Superior temporal gyrus (tissue), 1 donor: ENCODE measurements at regions not wholly inside any gene's neighbourhood (a gene's known extent, or its start where the extent isn't known, plus 50 kb on each side); places are given as distances from the start of the nearest gene placed in this dataset.
A peak's percentile ranks its signal among the peaks of the same experiment; 100 is the strongest.
"Not testable (repeated sequence)": the region's sequence is repeated elsewhere in the genome, so short reads cannot be mapped to it uniquely, and the experiment has no call there.

Source experiments
- DNase-seq: peaks from one replicate; pipeline ENCODE4 v3.0.0-alpha.2; 2016; ENCODE audit errors: extremely low spot score

DNA sequence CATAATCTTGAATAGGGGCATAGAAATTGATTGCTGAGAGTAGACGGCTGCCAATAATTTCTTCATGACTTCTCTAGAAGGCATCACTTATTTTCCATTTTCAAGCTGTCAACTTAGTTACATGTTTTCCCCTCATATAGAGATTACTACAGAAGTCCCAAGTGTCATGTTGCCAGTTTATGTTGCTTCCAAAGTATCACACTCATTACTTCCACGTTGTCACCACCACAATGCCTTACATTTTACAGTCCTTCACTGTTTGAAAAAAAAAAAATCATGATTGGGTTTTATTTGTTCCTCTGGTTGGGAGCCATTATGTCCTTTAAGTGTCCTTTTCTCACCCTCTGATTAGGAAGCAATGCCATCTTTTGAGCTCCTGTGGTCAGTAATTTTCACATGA lies 2144.6 kb upstream of the ACO1 start:
- no peak for DNase-seq

DNA sequence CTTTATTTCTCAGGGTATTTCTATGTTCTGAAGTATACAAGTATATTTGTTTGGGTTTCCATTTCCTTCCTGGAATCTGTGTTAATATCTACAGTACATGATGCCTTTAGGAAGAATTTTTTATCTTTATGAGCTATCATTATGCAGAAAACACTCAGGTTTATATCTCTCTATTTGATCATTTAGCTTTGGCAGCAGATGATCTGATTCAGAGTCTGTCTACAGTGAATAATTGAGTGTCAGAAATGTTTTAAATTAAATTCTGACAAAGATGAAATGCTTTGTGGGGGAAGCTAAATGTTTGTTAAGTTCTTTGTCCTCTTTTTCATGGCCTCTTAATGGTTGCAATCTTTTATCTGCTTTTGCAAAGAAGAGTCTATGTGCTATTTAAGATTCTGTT lies 2141.0 kb upstream of the ACO1 start:
- DNase-seq = no peak

DNA sequence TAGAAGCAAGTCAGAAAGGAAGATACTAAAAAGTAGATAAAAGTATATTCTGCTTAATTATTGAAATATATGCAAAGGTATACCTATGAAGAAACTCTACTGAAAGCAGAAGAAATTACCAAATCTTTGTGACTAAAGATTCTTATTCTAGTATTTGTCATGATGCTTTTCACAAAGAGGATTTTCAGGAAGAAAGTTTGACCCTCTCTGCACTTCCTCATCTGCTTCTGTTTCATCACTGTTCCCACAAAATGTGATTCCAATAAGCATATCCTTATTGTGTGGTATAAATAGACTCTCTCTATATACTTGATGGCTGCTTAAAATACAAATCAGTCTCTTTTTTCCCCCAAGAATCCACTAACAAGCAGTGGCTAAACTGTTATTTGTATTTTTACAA lies 2139.6 kb upstream of the ACO1 start:
- DNase-seq = no peak

DNA sequence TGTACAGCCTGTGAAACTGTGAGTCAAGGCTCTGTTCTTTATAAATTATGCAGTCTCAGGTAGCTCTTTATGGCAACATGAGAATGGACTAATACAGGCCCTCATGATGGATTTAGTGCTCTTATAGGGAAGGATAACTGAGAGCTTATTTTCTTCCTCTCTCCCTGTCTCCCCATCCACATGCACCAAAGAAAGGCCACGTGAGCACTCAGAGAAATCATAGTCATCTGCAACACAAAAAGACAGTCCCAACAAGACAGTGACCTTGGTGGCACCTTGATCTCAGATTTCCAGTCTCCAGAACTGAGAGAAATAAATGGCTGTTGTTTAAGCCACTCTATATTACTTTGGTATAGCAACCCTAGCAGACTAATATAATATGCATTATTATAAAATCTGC lies 2133.6 kb upstream of the ACO1 start:
- no peak for DNase-seq

DNA sequence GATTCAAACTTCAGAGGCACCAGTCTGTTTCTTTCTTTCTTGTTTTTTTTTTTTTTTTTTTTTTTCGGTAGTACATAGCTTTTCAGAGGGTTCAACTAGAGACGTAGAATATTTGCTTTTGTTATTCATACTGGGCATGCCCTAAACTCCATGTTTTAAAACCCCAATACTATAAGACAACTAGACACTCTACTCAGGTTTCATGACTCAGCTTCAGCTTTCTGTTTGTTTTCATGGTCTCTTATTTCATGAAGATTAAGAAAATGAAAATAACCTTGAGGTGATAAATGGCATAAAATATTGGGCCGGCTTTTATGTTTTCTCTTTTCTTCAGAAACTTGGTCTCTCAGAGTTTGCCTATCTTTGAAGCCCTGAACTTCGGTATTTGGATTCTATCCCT lies 2126.3 kb upstream of the ACO1 start:
- no peak for DNase-seq

DNA sequence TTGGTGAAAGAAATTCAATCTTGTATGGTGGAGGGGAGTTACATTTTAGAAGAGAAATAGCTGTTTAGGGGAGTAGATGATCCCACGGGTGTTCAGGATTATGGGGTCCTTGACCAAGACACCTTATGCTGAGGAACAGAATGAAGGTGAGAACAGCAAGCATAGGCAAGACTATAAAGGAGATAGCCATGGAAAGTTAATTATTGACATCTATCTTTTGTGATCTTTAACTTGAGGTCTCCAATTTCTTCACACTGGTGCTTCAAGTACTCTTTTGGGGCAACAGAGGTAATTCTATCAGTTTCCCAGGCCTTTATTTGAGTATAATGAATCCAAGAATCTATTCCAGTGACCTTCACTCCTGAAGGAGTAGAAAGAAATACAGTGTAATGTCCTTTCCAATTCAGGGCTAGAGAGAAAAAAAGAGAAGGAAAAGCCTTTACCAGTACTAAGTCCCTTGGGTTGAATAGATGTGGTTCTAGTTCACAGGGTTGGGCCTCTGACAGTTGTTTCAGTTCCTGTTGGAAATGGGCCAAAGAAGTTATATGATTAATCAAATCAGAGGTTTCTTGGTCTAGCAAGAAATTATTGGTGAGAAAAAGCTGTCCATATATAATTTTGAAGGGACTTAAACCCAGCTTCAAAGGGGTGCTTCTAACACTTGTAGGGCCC lies 2104.1 kb upstream of the ACO1 start:
- DNase-seq = no peak

DNA sequence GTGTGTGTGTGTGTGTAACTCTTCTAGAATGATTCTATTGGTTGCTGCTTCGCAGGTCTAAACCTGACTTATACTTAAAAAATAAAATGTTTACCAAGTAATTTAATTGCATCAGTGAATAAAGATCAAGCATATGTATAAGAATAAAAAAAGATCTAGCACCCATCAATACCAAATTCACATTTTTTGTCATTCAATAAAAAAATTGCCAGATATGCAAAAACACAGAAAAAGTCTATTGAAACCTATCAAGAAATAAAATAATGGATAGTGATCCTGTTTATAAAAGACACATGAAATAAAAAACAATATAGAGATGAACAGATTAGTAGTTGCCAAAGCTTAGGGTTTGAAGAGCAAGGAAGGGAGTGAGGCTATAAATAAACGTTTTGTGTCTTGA lies 2095.0 kb upstream of the ACO1 start:
- DNase-seq = no peak

DNA sequence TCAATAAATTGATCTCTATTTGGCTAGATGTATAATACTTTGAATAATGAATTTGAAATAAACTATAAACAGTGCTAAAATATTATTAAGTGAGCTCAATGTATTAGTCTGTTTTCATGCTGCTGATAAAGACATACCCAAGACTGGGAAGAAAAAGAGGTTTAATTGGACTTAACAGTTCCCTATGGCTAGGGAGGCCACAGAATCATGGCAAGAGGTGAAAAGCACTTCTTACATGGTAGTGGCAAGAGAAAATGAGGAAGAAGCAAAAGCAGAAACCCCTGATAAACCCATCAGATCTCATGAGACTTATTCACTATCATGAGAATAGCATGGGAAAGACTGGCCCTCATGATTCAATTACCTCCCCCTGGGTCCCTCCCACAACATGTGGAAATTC lies 2092.4 kb upstream of the ACO1 start:
- not testable (repeated sequence) for DNase-seq

DNA sequence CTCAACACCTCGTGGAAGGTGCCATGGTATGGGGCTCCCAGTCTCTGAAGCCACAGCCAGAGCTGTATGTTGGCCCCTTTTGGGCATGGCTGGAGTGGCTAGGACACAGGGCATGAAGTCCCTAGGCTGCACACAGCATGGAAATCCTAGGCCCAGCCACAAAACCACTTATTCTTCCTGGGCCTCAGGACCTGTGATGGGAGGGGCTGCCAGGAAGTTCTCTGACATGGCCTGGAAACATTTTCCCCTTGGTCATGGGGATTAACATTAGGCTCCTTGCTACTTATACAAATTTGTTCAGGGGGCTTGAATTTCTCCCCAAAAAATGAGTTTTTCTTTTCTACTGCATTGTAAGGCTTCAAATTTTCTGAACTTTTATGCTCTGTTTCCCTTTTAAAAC lies 2091.2 kb upstream of the ACO1 start:
- no peak for DNase-seq

DNA sequence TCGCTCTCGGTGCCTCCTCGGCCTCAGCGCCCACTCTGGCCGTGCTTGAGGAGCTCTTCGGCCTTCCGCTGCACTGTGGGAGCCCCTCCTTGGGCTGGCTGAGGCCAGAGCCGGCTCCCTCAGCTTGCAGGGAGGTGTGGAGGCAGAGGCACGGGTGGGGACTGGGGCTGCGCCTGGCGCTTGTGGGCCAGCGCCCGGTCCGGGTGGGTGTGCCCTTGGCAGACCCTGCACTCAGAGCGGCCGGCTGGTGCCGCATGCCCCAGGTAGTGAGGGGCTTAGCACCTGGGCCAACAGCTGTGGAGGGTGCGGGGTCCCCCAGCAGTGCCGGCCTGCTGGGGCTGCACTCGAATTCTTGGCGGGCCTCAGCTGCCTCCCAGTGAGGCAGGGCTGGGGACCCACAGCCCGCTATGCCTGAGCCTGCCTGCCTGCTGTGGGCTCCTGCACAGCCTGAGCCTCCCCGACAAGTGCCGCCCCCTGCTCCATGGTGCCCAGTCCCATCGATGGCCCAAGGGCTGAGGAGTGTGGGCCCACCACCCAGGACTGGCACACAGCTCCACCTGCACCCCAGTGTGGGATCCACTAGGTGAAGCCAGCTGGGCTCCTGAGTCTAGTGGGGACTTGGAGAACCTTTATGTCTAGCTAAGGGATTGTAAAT lies 2085.2 kb upstream of the ACO1 start:
- DNase-seq = no peak

DNA sequence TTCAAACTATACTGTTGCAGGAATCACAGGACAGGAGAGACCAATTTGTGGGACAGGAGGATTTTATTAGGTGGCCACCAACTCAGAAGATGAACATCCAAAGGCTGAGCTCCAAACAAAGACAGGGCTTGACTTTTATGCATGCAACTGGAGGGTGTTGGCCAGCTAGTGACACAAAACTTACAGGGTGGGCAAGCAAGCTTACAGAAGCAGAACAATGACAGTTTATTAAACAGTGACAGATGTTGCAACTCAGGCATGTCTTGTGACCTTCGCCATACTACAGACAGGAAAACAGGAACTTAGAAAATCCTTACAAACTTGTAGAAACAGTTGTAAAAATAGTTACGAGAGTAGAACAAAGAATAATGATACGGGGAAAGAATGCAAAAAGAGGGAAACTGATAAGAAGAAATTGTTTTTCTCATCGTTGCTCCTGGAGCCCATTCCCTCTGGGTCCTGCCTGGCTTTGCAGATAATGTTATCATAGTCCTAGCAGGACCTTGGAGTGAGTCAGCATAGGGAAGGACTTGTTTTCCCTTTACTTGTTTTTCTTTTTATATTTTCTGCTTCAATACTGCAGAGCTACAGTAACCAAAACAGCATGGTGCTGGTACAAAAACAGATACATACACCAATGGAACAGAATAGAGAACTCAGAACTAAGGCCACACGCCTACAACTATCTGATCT lies 2083.0 kb upstream of the ACO1 start:
- DNase-seq = no peak

DNA sequence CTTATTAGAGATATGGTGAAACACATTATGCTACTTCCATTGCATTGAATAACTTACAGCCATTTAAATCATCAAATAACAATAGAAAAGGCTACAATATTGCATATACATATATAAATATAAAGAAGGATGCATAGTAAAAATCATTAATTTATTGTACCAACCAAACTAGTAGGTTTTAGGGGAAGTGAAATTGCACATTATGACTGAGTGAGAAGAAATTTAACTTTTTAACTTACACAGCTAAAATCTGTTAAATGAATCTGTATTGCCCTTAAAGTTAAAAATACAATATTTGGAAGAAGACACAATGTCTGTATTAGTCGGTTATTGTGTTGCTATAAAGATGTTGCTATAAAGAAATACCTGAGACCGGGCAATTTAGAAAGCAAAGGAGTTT lies 2073.7 kb upstream of the ACO1 start:
- DNase-seq = no peak

DNA sequence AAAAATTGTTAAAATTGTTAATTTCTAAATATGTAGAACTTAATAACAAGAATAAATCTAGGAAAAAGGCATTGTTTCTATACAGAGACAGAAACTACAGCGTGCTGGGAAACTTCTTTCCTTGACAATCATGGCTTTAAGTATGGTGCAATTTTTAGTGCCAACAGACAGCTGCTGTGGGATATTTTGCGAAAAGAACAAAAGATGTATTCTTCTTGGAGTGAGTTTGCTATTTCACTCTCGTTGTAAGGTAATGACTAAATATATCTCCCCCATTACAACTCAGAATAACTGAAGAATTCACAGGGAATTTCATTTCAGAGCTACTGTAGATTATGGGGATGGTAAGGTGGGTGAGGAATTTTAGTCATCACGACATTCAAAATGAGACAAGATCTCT lies 2055.0 kb upstream of the ACO1 start:
- peak; percentile 53 for DNase-seq

DNA sequence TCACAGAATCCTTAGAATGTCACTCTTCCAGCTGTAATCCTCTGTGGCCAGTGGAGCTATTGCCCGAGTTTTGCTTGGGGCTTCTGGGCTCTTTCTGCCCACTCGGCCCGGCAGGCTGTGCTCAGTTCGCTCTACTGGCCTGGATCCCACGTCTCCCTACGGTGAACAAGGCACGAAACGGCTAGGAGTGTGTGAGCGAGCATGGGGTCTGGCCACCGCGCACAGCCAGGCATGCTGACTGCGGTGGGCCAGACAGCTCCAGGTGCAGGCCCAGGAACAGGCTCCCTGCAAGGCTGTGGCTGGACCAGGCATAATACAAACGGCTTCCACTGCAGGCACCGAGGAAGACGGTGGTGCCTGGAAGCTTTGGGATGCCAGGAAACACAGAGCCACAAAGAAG lies 2035.5 kb upstream of the ACO1 start:
- no peak for DNase-seq

DNA sequence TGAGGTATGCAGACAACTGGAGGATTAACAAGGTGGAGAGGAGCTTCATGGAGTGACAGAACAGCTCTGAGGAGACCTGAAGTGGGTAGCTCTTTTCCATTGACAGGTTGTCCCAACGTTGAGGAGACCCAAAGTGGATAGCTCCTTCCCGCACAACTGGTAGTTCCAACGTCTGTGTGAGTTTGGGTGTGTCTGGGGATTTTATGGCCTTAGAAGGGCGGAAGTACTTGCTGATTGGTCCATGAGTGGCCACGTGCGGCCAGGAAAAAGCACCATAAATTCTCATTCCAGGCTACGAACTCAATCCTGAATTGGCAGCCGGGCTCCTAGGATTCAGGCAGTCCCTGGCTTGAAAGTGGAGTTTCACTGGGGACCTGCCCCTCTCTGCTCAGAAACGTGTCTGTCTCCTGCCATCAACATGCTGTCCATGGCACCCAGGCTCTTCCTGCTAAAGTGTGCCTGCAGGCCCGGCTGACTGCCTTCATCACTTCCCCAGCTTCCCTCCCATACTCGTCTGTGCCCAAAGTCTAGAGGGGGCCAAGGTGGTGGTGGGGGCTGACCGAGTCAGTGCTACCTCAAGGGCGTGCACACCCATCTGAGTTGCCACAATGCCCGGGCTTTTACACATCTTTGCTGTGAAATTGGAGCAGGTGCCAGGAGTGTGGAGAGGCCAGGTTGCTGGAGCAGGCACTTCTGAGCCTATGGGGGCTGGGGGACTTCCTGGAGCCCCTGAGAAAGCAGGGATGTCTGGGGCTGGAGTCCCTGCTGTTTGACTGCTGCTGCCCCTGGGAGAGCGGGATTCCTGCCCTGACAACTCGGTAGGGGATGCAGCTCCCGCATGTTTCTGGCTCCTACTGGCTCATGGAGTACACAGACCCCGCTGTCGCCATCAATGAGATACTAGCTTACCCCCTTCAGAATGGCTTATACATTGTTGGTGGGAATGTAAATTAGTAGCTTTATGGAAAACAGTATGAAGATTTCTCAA lies 2034.6 kb upstream of the ACO1 start:
- DNase-seq = no peak

DNA sequence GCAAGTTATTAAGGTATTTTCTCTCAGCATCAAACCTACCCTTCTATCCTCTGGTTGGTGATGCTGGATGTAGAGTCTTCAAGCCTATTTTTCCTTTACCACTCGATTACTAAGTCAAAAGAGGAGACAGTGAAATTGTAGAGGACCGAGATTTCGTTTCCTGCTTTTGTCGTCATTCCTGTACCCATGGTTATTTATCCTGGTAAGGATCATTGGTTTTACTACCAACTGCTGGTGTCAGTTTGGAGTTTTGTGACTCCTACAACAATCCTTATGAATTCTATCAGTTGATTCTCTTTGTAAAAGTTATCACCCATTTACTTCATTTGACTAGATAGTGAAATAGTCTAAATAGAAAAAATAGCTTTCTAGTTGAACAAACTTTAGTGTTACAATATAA lies 2028.2 kb upstream of the ACO1 start:
- DNase-seq = no peak

DNA sequence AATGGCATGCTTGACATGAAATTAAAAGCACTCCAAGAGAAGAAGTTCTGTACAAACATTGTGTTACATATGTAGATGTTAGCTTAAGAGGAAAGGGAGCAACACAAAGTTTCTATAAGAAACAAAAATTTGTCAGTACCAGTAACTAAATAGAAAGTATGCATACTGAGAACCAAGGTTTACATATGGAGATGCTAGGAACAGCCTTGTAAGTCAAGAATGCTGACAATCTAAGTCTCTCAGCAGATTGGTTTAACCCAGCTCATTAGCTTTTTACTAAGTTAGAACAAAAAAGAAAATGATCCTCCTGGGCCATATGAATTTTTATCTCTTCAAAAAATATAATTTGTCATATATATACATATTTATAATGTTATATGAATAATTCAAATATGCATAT lies 2022.1 kb upstream of the ACO1 start:
- no peak for DNase-seq

DNA sequence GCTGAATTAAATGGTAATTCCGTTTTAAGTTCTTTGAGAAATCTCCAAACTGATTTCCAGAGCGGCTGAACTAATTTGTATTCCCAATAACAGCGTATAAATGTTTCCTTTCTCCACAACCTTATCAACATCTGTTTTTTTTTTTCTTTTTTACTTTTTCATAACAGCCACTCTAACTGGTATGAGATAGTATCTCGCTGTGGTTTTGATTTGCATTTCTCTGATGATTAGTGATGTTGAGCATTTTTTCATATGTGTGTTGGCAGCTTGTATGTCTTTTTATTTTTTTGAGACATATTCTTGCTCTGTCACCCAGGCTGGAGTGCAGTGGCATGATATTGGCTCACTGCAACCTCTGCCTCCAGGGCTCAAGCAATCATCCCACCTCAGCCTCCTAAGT lies 2018.3 kb upstream of the ACO1 start:
- not testable (repeated sequence) for DNase-seq

DNA sequence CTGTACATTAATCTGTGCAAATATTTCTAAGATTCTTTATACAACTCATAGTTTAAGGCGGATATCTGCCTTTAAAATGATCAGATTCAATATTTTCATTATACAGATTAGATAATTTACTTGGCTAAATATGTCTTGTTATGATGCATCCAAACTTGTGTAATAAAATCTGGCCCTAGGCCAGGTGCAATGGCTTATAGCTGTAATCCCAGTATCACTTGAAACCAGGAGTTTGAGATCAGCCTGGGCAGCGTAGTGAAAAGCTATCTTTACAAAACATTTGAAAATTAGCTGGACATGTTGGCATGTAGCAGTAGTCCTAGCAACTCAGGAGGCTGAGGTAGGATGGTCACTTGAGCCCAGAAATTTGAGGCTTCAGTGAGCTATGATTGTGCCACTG lies 2002.2 kb upstream of the ACO1 start:
- no peak for DNase-seq

DNA sequence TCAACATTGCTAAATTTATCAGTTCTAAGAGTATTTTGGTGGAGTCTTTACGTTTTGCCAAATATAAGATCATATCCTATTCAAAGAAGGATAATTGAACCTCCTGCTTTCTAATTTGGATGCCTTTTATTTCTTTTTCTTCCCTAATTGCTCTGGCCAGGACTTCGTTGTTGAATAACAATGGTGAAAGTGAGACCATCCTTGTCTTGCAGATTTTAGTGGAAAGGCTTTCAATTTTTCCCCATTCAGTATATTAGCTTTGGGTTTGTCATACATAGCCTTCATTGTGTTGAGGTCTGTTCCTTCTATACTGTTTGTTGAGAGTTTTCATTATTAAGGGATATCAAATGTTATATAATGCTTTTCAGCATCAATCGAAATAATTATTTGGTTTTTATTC lies 1974.2 kb upstream of the ACO1 start:
- DNase-seq = no peak

DNA sequence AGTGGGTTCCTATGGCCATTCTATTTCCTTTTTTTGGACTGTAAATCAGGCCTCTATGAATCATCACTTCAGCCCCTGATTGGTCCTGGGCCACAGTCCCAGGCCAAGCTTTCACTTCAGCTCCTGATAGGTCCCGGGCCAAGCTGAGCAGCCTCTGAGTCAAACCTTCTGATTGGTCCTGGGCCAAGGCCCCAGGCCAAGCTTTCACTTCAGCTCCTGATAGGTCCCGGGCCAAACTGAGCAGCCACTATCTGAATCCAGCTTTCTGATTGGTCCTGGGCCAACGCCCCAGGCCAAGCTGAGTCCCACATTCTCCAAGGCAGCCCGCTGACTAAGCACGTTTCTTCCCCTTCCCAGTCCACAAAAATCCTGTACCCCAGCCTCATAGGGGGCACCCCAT lies 1972.9 kb upstream of the ACO1 start:
- no peak for DNase-seq

DNA sequence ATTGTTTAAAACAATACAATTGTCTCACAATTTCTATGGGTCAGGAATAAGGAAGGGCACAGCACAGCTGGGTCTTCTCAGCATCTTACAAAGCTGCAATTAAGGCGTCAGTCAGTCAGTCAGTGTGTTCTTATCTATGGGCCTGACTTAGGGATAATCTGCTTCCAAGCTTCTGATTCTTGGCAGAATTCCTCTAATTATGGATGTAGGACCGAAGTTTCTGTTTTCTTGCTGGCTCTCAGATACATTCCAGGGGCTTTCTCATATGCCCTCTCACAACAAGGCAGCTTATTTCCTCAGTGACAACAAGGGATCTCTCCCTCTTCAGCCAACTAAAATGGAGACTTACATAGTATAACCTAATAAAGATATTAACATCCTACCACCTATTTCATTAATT lies 1925.3 kb upstream of the ACO1 start:
- no peak for DNase-seq
